ENCODE measurements at regions not wholly inside any gene's neighbourhood (a gene's known extent, or its start where the extent isn't known, plus 50 kb on each side); places are given as distances from the start of the nearest gene placed in this dataset.

GRCh38 chr12:58575256-58575655 is 345.0 kb downstream of the LRIG3 start:
- no peak for TF ChIP-seq EZH2 (IDR thresholded peaks at IDR 0.05; ENCODE audit: borderline replicate concordance, low read length)
- TF ChIP-seq, protein P1, sequence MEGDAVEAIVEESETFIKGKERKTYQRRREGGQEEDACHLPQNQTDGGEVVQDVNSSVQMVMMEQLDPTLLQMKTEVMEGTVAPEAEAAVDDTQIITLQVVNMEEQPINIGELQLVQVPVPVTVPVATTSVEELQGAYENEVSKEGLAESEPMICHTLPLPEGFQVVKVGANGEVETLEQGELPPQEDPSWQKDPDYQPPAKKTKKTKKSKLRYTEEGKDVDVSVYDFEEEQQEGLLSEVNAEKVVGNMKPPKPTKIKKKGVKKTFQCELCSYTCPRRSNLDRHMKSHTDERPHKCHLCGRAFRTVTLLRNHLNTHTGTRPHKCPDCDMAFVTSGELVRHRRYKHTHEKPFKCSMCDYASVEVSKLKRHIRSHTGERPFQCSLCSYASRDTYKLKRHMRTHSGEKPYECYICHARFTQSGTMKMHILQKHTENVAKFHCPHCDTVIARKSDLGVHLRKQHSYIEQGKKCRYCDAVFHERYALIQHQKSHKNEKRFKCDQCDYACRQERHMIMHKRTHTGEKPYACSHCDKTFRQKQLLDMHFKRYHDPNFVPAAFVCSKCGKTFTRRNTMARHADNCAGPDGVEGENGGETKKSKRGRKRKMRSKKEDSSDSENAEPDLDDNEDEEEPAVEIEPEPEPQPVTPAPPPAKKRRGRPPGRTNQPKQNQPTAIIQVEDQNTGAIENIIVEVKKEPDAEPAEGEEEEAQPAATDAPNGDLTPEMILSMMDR (conservative IDR thresholded peaks at IDR 0.05 in 1 of 2, IDR thresholded peaks at IDR 0.05 in 1 of 2; ENCODE audit: extremely low read depth in 1 of 2, insufficient read depth in 1 of 2, low read depth in 1 of 2, low read length in 2 of 2), result no peak

Measured in mammary epithelial cell (primary cell).